ENCODE measurements at regions not wholly inside any gene's neighbourhood (a gene's known extent, or its start where the extent isn't known, plus 50 kb on each side); places are given as distances from the start of the nearest gene placed in this dataset.

DNA sequence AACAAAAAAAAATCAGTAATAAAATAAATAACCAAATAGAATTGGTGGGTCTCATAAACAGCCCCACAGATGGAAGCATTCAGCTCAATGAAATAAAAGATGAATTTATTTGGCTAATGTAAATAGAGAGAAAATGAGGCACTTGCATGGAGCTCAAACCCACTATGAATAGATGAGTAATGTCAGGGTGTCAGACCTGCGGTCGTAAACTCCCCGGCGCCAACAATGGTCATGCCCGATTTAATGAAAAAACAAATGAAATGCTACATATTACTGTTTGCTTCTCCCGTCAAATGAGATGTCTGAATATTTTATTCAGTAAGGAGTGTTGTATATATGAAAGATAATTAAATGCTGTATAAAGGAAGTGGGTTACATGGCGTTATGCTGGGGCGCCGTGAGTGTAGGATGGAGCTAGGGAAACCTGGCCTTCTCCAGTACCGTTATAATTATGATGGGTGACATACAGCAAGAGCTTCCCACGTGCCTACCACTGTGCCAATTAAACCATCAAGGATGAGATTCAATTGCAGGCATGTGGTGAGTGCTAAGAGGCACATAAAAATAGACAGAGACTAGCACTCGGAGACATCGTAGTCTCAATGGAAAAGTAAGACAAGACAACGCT, 648.1 kb downstream of the BCL11B start:
- ChIA-PET CTCF (no interaction called here), POLR2A (no interaction called here)
- DNase-seq (ENCODE audit: extremely low spot score), result no peak
- TF ChIP-seq, protein P1, sequence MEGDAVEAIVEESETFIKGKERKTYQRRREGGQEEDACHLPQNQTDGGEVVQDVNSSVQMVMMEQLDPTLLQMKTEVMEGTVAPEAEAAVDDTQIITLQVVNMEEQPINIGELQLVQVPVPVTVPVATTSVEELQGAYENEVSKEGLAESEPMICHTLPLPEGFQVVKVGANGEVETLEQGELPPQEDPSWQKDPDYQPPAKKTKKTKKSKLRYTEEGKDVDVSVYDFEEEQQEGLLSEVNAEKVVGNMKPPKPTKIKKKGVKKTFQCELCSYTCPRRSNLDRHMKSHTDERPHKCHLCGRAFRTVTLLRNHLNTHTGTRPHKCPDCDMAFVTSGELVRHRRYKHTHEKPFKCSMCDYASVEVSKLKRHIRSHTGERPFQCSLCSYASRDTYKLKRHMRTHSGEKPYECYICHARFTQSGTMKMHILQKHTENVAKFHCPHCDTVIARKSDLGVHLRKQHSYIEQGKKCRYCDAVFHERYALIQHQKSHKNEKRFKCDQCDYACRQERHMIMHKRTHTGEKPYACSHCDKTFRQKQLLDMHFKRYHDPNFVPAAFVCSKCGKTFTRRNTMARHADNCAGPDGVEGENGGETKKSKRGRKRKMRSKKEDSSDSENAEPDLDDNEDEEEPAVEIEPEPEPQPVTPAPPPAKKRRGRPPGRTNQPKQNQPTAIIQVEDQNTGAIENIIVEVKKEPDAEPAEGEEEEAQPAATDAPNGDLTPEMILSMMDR (IDR thresholded peaks at IDR 0.05; ENCODE audit: control extremely low read depth, extremely low read depth, low read depth, missing control alignments), result no peak

DNA sequence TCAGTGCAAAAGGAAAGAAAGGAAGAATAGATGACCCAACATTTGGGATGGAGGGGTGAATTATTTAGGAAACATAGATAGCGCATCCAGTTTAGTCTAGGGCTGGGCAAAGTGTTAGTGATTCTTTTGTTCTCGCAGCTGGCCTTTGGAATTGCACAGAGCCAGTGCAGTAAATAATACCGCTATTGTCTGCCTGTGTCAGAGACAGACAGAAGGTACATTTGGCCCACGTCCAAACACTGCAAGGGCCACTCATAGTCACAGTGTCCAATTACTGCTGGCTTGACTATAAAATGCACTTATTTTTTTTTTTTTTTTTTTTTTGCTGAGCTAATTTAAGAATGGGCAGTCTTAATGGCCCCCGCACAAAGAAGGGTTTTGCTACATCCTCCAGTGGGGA, 638.6 kb downstream of the BCL11B start:
- TF ChIP-seq, protein P1 (IDR thresholded peaks at IDR 0.05; ENCODE audit: control extremely low read depth, extremely low read depth, low read depth, missing control alignments), result no peak
- ChIA-PET POLR2A (interaction anchor here (0.6 kb wide), 1 partner anchor 9 kb away, joined by 5 read pairs; no protein-coding TSS in a partner anchor), CTCF (no interaction called here)
- no peak for DNase-seq (ENCODE audit: extremely low spot score)

DNA sequence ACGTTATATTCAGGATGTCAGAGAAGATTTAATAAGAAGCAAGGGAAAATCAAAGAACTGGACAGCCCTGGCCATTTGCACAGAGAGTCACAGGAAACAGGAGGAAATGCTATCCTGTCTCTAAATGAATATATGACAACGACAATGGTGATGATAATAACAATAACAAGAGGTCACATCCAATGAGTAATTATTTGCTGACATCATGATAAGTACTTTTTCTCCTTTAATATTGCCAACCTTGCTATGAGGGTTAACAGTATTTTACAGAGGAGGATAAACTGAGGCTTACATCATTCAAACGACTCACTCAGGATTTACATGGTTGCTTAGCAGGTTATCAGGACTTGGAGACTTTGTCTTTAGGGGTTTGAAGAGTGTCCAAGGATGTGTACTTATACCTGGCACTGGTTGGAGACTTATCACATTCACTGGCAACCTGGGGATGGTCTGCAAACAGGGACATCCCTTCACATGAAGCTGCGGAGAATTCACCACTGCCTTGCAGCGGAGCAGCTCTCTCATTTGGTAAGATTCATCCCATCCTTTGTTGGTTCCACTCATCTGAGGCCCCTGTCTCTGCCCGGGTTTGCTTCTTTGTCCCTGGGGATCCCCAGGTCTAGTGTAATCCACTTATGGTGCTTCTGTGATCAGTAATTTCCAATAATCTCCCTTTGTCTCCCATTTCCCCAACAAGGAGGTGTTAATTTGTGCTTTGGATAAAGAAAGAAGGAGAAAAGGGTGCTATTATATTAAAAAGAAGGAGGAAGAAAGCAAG, 637.8 kb downstream of the BCL11B start:
- TF ChIP-seq, protein P1 (IDR thresholded peaks at IDR 0.05; ENCODE audit: control extremely low read depth, extremely low read depth, low read depth, missing control alignments), result no peak
- POLR2A ChIA-PET, result interaction anchor here (0.6 kb wide), 1 partner anchor 9 kb away, joined by 5 read pairs; no protein-coding TSS in a partner anchor

DNA sequence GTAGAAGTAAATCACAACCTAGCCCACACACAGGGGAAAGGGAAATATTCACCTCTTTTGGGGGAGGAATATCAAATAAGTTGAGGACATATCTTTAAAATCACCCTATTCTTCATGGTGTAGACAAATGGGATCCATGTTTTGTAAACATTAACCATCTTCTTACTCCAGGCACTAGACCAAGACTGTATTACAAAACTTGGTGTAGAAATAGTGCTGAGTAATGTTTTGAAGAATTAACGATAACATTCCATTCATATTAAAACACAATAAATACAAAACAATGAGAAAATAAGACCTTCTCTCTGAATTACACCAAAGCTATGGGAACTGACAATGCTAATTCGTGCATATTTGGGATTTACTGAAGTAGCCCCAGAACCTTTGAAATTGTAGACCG, 633.6 kb downstream of the BCL11B start:
- CTCF ChIA-PET, result interaction anchor here (1.0 kb wide), 1 partner anchor 12 kb away, joined by 3 read pairs; no protein-coding TSS in a partner anchor
- POLR2A ChIA-PET, result interaction anchor here (0.5 kb wide), 1 partner anchor 41 kb away, joined by 3 read pairs; no protein-coding TSS in a partner anchor
- TF ChIP-seq, protein P1 (IDR thresholded peaks at IDR 0.05; ENCODE audit: control extremely low read depth, extremely low read depth, low read depth, missing control alignments), result no peak

More for the DNA sequence above, 637.8 kb downstream of the BCL11B start:
- DNase-seq (ENCODE audit: extremely low spot score), result no peak
- CTCF ChIA-PET, result no interaction called here

DNA sequence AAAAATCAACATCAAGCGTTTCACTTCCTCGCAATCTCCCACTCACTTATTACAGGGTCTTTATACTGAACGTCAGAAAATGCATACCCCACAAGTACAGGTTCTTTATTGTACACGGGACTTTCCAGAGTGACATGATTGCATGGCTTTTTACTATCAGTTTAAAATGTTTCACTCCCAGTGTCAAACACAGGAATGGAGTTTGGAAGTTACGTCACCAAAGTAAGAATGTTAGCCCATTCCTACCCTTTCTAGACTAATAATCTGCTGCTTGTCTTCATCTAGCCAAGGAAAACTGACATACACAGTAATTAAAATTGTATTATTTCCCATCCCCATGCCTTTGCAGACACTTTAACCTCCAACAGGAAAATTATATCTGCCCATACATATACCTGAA, 624.2 kb downstream of the BCL11B start:
- ChIA-PET POLR2A (no interaction called here), CTCF (no interaction called here)
- TF ChIP-seq, protein P1 (IDR thresholded peaks at IDR 0.05; ENCODE audit: control extremely low read depth, extremely low read depth, low read depth, missing control alignments), result no peak
- DNase-seq (ENCODE audit: extremely low spot score), result no peak

More for the DNA sequence above, 633.6 kb downstream of the BCL11B start:
- no peak for DNase-seq (ENCODE audit: extremely low spot score)

DNA sequence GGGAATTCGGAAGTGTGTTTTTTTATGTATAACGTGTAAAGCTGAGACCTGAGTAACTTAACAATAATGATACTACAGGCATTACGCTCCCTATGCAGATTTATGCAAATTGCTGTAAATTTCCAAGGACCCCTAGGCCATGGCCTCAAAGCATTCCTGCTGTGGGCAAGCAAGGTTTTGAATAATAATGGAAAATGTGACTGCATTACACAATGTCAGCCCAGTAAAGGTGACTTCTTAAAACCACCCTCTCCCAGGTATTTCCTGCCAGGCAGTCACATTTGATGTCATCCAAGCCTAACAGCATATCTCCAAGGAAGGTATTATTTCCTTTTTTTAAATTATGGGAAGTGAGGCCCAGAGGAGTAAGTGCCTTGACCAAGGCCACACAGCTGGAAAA, 621.0 kb downstream of the BCL11B start:
- no peak for DNase-seq (ENCODE audit: extremely low spot score)
- POLR2A ChIA-PET, result no interaction called here
- TF ChIP-seq, protein P1 (IDR thresholded peaks at IDR 0.05; ENCODE audit: control extremely low read depth, extremely low read depth, low read depth, missing control alignments), result no peak
- CTCF ChIA-PET, result interaction anchor here (1.2 kb wide), 1 partner anchor 38 kb away, joined by 3 read pairs; no protein-coding TSS in a partner anchor
